ENCODE measurements at regions not wholly inside any gene's neighbourhood (a gene's known extent, or its start where the extent isn't known, plus 50 kb on each side); places are given as distances from the start of the nearest gene placed in this dataset.

- ChIA-PET POLR2A (no interaction called here), CTCF (interaction anchor here (1.1 to 2.3 kb wide), 3 partner anchors 18 to 80 kb away, joined by 3 to 7 read pairs (median 3); a partner anchor contains a TSS)
- peak; percentile 35 for FAIRE-seq
- Histone ChIP-seq H3K79me2 (ENCODE audit: control insufficient read depth, insufficient read depth, low read length) (peaks cover 5% of the 10 kb centered on the region), H3K9me1 (replicated peaks; ENCODE audit: control insufficient read depth, extremely low read depth, insufficient read depth, low read length) (no peaks in the 10 kb centered on the region), H3K9me3 (replicated peaks; ENCODE audit: control insufficient read depth, insufficient read depth, low read length) (no peaks in the 10 kb centered on the region), H3K9ac (replicated peaks; ENCODE audit: extremely low read depth, insufficient read depth, low read length) (no peak overlapping the region), H3K27ac (ENCODE audit: insufficient read depth, low read depth, low read length) (no peak overlapping the region), H3K4me3 (replicated peaks in 1 of 3; ENCODE audit: insufficient read depth in 1 of 3, low read depth in 1 of 3, low read length in 3 of 3) (no peak overlapping the region), H4K20me1 (replicated peaks; ENCODE audit: control insufficient read depth, extremely low read depth, insufficient read depth, low read length) (no peaks in the 10 kb centered on the region), H3K4me1 (ENCODE audit: control insufficient read depth, extremely low read depth, insufficient read depth, low read length) (peaks cover 15% of the 10 kb centered on the region), H3K27me3 (ENCODE audit: control insufficient read depth in 2 of 2, insufficient read depth in 2 of 2, low read length in 2 of 2) (no peaks in the 10 kb centered on the region), H2AFZ (ENCODE audit: low read depth, low read length) (no peak overlapping the region), H3K4me2 (ENCODE audit: insufficient read depth, low read length) (no peak overlapping the region), H3K36me3 (ENCODE audit: control insufficient read depth in 2 of 2, extremely low read depth in 1 of 2, insufficient read depth in 2 of 2, low read length in 2 of 2) (no peaks in the 10 kb centered on the region)
- no peak for DNase-seq (ENCODE audit: low read depth, low spot score)
- intact Hi-C loops (cut with micrococcal nuclease): no loop called here
- TF ChIP-seq POLR2A (IDR thresholded peaks at IDR 0.05; ENCODE audit: low read depth, low read length): no peak
- no peak for TF ChIP-seq FOS (IDR thresholded peaks at IDR 0.05; ENCODE audit: borderline replicate concordance, insufficient read depth, low read length)
- no peak for TF ChIP-seq CTCF (IDR thresholded peaks at IDR 0.05; ENCODE audit: extremely low read depth in 1 of 2, insufficient read depth in 1 of 2, low read depth in 1 of 2, low read length in 2 of 2)
- TF ChIP-seq POLR2AphosphoS5 (IDR thresholded peaks at IDR 0.05; ENCODE audit: insufficient read depth, low read depth, low read length): no peak
- no peak for TF ChIP-seq EZH2 (IDR thresholded peaks at IDR 0.05; ENCODE audit: borderline replicate concordance, low read depth, low read length, severe bottlenecking)
- TF ChIP-seq GATA2 (IDR thresholded peaks at IDR 0.05; ENCODE audit: insufficient read depth, insufficient read length, low read depth, low read length): no peak
- dilution Hi-C loops (cut with MboI; ENCODE audit: extremely low pct_ligation_motif_present, low sequenced_read_pairs): no loop called here
- no TSS peak for BruUV-seq (replicated peaks)
These were observed 149.3 kb downstream of the HAUS1 start for GRCh38 chr18:46253498-46253897.

- no peak overlapping the region for H3K4me3 ChIP-seq (replicated peaks in 1 of 3; ENCODE audit: insufficient read depth in 1 of 3, low read depth in 1 of 3, low read length in 3 of 3)
- no peak overlapping the region for H3K4me2 ChIP-seq (ENCODE audit: insufficient read depth, low read length)
- no peak for FAIRE-seq
- H3K27me3 ChIP-seq (ENCODE audit: control insufficient read depth in 2 of 2, insufficient read depth in 2 of 2, low read length in 2 of 2): no peaks in the 10 kb centered on the region
- intact Hi-C loops (cut with micrococcal nuclease): no loop called here
- H3K9ac ChIP-seq (replicated peaks; ENCODE audit: extremely low read depth, insufficient read depth, low read length): no peak overlapping the region
- no peaks in the 10 kb centered on the region for H3K9me3 ChIP-seq (replicated peaks; ENCODE audit: control insufficient read depth, insufficient read depth, low read length)
- no peak for DNase-seq (ENCODE audit: low read depth, low spot score)
- H4K20me1 ChIP-seq (replicated peaks; ENCODE audit: control insufficient read depth, extremely low read depth, insufficient read depth, low read length): no peaks in the 10 kb centered on the region
- CTCF ChIA-PET: interaction anchor here (0.6 kb wide), 1 partner anchor 118 kb away, joined by 3 read pairs; no protein-coding TSS in a partner anchor
- POLR2A ChIA-PET: no interaction called here
- BruUV-seq (replicated peaks): no TSS peak
- H3K79me2 ChIP-seq (ENCODE audit: control insufficient read depth, insufficient read depth, low read length): peaks cover 2% of the 10 kb centered on the region
- no peaks in the 10 kb centered on the region for H3K36me3 ChIP-seq (ENCODE audit: control insufficient read depth in 2 of 2, extremely low read depth in 1 of 2, insufficient read depth in 2 of 2, low read length in 2 of 2)
- no peak overlapping the region for H2AFZ ChIP-seq (ENCODE audit: low read depth, low read length)
- no peaks in the 10 kb centered on the region for H3K9me1 ChIP-seq (replicated peaks; ENCODE audit: control insufficient read depth, extremely low read depth, insufficient read depth, low read length)
- dilution Hi-C loops (cut with MboI; ENCODE audit: extremely low pct_ligation_motif_present, low sequenced_read_pairs): no loop called here
- TF ChIP-seq MAX (IDR thresholded peaks at IDR 0.05; ENCODE audit: insufficient read depth, insufficient read length) (no peak), CTCF (IDR thresholded peaks at IDR 0.05; ENCODE audit: extremely low read depth in 1 of 2, insufficient read depth in 1 of 2, low read depth in 1 of 2, low read length in 2 of 2) (no peak), EZH2 (IDR thresholded peaks at IDR 0.05; ENCODE audit: borderline replicate concordance, low read depth, low read length, severe bottlenecking) (no peak), MYC (IDR thresholded peaks at IDR 0.05; ENCODE audit: low read depth, low read length) (no peak)
- no peaks in the 10 kb centered on the region for H3K4me1 ChIP-seq (ENCODE audit: control insufficient read depth, extremely low read depth, insufficient read depth, low read length)
- H3K27ac ChIP-seq (ENCODE audit: insufficient read depth, low read depth, low read length): no peak overlapping the region
These were observed 151.9 kb downstream of the HAUS1 start for GRCh38 chr18:46256078-46256477.
